HG02610 (cell line): ENCODE measurements at regions not wholly inside any gene's neighbourhood (a gene's known extent, or its start where the extent isn't known, plus 50 kb on each side); places are given as distances from the start of the nearest gene placed in this dataset.

Source experiments
- ATAC-seq: cut with Tn5 transposase; IDR thresholded peaks from one replicate; pipeline ENCODE4 v1.9.1; 2021; ENCODE audit warnings: mild to moderate bottlenecking, moderate library complexity; ENCODE audit not compliant: unreplicated experiment

DNA sequence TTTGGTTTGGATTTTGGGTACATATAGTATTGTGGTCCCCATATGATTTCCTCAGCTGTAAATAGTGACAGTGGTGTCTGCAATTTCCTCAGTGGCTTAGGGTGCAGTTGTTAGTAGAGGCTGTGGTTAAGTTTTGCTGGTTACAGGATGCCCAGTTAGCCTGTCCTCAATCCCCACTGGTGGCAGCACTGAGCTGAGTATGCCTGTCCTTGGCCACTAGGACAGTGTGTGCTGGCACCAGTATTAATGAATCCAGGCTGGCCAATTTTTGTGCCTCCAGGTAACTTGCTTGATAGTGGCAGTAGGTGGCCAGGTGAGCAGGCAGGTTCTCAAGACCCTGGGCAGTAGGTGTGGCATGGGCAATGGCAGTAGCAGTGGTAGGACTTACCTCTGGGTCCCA is 973.1 kb downstream of the TMEM182 start:
- no peak for ATAC-seq

DNA sequence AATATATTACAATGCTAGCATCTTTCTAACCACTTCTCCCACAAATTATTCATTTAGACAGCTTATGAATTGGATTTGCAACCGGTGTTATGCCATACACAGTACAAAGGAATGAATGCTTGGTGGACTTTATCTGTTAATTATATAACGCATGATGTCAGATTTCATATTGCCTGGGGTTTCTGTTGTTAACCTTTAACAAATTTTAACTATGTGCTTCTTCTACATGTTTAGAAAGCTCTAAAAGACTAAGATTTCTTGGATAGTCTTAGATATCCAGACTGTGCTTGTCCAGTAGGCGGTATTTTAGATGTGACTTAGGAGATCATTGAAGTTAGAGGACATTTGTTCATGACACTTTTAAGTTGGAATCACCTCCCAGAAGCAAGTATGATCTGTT is 976.3 kb downstream of the TMEM182 start:
- ATAC-seq: no peak

DNA sequence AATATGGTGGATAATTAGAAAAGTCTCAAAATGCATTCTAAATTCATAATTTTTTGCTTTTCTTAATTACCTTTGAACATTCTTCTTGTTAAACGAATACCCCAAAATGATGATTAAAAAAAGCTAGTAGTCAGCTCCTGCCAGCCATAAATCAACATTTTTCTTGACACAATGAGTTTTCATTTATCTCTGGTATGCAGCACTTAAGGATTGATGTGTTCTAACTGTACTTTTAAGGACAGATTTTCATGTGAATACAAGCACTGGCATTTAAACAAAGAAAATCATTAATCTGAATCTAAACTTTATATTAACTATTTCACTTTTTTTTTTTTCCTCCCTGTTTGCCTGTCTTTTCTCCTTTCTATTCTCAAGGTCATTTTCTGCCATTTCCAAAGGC is 976.8 kb downstream of the TMEM182 start:
- ATAC-seq: no peak

DNA sequence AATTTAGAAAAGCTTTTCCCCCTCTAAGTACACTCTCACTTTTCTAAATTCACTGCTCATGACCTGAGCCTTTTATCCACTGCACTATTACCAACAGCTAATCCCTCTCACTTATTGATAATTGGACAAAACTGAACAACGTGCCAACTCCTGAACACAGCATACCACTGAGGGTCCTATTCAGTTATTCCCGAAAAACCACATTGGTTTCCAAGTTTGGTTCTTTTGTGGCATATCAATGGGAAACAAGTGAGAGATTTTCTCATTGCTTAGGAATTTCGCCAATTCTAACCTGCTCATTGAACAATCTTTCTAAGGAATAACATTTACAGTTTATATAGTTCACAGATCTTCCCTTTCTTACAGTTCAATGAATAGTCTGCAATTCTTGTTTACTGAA is 977.4 kb downstream of the TMEM182 start:
- ATAC-seq: no peak

DNA sequence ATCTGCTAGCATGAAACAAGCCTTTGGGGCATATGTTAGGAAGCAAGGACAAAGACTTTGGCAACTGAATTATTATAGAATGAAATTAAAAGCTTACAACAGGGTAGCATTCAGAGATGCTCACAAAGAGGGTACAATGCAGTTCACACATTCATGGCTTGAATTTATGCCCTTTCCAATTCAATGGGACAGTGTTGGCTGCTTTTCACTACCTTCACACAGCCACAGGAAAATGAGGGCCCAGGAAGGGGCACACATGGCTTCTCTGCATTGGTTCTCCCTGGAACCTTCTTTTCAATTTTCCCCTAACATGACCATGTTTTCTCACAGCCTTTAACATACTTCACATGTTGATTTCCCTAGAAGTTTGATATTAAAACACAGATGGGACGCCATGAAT is 978.1 kb downstream of the TMEM182 start:
- no peak for ATAC-seq

DNA sequence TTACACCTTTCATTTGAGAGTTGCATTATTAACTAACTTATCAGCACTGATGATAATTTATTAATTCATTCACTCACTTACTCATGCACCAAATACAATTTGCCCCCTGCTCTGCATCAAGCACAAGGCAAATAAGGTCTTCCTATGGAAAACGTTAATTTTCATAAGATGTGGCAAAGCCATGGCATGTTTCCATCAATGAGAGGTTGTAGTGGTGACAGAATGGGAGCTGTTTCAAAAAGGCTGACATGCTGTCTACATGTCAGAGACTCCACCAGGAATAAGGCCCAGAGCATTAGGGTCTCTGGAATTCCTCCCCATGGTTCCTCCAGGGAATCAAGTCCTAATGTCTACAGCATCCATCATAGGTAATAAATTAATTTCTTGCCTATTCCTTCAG is 978.8 kb downstream of the TMEM182 start:
- ATAC-seq: no peak

DNA sequence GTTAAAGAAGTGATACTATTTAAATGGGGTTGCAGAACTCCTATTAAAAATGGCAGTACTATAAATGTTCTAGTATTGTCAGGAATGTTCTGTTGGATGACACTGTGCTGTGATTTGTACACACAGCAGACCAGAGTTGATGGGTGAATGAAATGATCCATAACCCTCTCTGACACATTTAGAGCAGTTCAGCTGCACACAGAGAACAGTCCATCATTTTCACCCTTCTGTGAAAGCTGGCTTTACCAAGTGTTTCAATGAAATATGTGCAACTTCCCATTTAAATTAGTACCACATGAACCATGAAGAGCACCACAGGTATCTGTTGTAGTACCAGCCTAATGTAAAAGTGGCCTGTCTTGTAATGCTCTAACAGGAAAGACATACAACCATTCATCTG is 981.4 kb downstream of the TMEM182 start:
- ATAC-seq: no peak

DNA sequence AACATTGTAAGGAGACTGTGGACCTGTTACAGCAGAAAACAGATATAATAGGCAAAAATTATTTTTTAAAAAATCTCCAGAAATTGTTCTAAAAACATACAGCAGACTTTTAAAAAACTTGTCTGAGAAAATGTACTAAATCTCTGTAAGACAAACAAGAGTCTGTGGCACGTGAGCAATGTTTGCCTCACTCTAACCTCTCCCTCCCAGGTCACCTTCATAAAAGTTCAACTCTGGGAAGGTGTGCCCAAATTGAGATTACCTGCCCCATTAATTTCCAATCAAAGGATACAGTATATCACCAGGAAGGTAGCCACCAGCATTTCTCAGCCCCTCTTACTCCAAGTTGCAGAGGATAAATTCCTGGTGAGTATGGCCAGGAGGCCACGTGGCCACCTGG is 992.7 kb downstream of the TMEM182 start:
- ATAC-seq: no peak

DNA sequence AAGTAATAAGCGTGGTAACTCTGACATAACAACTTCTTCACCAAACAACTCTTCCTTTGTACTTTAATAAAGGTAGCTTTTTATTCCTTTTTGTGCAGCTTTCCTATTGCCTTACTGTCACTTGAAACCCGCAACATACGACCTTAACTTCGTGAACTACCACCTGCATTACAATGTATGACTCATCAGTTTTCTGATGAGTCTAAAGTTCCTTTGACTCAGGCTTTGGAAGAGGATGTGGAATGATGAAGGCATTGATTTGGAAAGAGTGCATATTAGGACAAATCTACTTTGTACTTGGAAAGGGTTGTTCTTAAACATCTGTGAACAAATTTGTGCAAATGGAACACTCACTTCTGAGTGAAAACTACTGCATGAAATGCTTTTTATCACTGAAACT is 1012.1 kb downstream of the TMEM182 start:
- no peak for ATAC-seq

DNA sequence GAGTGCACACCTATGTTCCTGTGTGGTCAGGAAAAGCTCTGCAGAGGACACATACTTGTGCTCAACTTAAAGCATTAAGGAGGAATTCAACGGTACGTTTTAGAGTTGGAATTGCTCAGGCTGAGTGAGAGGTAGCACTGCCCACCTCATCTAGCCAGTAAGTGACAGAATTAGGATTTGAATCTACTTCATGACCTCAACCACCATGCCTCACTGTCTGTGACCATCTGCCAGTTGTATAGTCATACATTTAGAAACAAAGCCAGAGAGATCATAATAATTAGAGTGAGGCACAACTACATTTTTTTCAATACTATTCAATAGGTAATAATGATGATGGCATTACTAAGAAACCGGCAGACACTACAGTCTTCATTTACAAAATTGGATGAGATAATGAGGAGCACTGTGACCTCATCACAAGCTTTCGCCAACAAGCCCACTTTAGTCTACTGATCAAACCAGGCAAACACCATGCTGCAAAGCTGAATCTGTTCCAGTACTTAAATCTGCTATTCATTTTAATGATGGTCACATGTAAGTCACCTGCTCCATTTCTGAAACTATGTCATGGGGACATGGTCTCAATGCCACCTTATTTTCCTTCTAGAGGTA is 1018.4 kb downstream of the TMEM182 start:
- no peak for ATAC-seq

DNA sequence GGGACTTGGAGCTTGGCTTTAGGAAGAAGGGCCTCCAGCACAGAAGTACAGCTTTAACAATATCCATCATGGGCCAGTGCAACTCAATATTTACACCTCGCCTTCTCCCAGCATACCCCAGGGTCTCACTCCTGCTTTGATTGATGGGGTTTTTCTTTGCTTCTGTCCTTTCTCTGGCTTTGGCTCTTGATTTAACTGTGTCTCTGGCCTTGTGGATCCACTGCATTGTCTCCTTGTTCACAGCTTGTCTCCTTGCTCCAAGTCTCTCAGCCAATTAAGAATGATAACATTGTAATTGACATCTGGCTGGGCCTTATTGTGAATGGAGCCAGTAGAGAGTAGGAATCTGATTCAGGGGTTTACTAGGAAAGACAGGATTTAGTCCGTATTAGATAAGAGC is 1019.5 kb downstream of the TMEM182 start:
- ATAC-seq: no peak

DNA sequence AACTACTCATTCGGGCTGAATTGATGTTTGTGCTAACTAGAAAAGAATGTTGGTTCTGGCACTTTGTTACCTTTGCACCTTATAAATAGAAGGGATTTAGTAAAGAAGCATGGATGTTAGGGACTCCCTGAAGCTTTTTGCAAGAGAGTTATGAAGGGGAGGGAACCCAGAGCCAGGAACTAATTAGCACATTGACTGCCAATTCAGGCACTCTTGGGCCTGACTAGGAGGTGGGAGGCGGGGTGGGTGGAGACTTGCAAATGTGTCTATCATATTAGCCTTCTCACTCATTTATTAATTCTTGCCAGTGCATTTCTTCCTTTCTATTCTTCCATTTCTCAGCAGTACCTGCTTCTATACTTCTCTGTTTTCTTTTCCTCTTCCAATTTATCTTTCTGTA is 1022.4 kb downstream of the TMEM182 start:
- no peak for ATAC-seq

DNA sequence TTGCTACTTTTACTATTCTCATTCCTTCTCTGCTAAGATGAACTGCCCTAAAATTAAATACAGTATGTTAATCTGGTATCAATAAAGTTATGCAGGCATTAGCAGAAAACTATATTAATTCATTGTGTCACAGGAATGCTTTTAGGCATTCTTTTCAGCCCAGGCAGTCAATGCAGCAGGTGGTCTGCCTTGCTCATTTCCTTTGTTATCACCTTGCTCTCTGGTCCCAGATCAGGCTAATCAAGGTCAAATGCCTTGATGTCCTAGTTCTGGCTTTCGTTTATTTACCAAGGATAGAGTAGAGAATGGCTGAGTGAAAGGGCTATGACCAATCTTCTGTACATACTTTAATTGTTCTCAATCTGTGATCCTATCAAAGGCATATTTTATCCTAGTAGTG is 1023.6 kb downstream of the TMEM182 start:
- no peak for ATAC-seq

DNA sequence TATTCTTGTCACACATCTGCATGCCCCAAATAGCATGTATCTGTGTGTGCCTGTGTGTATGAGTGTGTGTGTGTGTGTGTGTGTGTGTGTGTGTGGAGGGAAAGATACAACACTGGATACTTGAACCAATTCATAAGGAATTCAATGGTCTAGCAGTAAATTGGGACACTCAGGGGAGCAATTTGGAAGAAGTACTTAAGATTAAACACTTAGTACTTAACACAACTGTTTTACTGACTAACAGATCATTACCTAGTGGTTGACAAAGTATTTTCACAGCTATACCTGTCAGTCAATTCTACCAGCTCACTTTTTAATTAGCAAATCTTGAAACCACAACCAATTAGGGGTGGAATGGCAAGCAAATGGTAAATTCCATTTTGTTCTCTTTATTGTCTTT is 1024.1 kb downstream of the TMEM182 start:
- no peak for ATAC-seq

DNA sequence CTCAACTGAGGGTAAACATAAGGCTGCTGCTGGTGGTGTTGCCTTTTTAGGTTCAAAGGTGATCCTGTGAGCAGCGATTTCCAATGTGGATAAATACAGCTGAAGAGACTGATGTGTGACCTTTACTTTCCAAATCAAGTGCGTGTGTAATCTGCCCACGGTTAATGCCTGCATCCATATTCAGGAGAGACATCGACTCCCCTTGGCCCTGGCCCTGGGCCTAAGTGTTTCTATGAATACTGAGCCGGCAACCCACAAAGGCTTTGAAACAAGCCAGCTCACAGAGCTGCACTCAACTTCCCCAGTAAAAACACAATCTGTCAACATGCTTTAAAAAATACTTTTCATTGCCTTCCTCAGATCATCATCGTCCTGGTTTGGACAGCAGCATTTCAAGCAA is 1026.6 kb downstream of the TMEM182 start:
- ATAC-seq: no peak

DNA sequence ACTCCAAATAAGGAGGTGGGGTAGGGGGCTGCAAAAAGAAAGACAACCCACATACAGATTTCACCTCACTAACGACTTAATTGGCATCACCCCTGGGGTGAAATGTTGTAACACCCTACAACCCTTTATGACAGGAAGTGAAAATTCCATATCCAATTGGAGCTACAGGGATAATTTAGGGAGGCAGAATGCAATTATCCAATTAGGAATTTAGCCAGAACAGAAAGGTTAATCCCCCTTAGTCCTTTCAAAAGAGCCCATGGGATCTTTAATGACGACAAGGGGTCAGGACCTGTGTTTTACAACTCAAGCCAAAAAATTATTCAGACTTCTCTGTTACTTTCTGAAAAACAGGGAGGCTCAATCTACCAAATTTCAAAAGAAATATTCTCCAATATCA is 1027.1 kb downstream of the TMEM182 start:
- no peak for ATAC-seq

DNA sequence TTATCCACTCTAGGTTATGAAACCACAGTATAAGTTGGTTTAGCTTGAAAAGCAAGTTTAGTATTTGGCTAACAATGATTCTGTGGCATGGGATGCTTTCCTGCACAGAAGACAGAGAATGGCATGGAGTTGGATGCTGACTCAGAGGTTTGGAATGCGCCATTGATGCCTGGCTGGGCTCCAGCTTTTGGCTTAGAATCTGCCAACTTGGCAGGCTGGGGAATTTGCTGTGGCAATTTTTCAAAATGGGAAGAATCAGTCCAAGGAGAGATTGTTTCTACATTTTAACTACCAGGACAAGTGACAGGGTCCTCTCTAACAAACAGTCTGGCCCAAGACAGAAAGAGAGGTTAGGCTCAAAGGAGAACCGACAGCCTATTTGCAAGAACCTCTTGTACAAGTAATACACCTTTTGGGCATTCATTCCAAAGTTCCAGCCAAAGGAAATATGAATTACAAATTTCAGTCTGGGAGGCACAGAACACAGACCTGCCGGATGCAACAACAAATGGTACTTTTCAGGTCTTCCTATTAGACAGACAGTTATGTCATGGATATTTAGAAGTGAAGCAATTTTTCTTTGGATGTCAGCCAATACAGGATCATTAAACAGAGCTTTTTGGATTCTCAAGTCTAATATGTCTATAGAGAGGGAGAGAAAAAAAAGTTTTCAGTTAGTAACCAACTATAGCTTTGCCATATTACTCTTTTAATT is 1027.7 kb downstream of the TMEM182 start:
- no peak for ATAC-seq

DNA sequence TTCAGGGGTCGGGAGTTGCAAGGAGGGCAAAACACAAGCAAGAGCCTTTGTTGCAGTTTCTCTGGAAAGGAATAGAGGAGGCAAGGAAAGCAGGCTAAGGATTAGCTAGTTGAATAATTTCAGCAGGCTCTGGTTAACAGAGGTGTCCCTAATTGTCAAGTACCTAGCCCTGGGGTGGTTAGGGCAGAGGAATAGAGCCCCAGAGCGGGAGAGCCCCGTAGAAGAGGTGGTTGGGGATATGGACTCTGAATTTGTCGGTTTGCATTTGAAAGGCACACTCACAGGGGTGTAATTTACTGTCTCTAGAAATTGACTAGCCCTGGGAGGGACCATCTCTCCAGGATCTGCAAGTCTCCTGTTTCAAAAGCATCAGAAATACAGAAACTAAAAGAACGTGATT is 1030.2 kb downstream of the TMEM182 start:
- no peak for ATAC-seq

DNA sequence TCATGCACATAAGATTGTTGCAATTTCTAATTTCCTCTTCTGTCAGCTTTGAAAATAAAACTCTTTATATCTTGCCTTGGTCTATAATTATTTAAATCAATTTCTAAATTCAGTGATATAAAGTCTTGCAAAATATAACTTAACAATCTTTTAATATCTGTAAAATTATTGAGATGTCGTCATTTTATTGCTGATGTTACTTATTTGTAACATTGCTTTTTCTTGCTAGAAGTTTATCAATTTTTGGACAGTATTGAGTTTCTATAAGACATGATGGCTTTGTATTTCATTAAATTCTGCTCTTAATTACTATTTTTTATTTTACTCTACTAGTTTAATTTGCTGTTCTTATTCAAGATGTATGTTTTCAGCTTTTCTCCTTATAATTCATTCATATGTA is 1036.5 kb downstream of the TMEM182 start:
- ATAC-seq: no peak

DNA sequence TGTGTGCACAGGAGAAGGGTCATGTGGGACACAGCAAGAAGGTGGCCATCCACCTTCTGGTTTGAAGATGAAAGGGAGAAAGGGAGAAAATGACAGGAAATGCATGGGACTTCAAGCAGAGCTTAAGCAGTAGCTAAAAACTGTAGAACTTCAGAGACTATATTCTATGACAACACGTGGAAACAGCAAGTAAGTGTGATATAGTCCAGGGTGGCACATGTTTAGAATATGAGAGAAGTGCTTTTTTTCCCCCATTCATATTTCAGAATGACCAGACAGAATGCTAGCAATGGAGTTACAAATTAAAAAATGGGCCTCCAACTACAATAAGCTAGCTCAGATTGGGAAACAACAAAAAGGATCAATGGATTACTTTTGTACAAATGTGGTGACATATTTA is 1042.2 kb downstream of the TMEM182 start:
- no peak for ATAC-seq

DNA sequence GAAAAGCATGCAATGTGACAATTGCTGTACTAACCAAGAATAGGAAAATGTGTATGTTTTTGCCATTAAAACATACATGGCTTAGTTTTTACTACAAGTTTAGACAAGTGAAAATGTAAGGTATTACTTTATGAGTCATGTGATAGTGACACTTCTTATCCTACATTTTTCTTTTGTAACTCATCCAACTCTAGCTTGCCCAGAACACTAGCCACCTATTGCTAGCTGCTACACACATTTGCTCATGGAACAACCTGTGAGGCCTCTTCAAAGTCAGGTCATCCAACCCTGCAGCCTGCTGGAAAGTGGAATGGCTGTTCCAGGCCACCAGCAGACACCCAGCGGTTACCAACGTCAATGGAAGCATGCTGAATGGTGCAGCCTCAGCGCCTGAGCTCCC is 1043.9 kb downstream of the TMEM182 start:
- no peak for ATAC-seq

DNA sequence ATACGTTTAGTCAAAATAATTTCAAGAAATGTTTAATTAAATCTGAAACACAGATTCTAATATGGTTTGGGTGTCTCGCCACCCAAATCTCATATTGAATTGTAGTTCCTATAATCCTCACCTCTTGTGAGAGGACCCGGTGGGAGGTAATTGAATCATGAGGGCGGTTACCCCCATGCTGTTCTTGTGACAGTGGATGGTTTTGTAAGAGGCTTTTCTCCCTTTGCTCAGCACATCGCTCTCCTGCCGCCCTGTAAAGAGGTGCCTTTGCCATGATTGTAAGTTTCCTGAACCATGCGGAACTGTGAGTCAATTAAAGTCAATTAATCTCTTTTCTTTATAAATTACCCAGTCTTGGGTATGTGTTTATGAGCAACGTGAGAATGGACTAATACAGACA is 1045.1 kb upstream of the POU3F3 start:
- ATAC-seq: no peak

DNA sequence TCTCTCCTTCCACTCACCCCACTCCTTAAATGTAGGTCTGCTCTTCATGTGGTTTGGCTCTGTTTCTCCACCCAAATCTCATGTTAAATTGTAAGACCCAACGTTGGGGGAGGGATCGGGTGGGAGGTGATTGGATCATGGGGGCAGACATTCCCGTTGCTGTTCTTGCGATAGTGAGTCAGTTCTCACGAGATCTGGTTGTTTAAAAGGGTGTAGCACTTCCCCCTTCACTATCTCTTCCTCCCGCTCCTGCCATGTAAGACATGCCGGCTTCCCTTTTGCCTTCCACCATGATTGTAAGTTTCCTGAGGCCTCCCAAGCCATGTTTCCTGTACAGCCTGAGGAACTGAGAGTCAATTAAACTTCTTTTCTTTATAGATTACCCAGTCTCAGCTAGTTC is 1044.5 kb upstream of the POU3F3 start:
- no peak for ATAC-seq
